ENCODE measurements at regions not wholly inside any gene's neighbourhood (a gene's known extent, or its start where the extent isn't known, plus 50 kb on each side); places are given as distances from the start of the nearest gene placed in this dataset.

DNA sequence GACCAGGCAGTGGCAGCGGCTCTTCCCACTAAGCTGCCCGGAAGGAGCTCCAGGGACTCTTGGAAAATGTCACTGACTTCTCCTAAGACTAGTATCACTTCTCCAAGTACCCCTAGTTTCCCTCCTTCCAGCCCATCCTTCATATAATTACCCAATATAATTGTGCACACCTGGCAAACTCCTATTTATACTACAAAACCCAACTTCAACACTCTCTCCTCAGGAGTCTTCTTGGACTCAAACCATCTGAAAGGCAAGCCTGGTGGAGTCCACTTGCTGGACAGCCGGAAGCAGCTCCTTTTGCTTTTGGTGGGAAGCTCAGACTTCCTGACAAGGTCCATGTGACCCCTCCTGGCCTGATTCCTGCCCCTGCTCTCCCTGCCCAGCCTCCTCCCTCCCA, 955.9 kb downstream of the TBC1D22A start:
- TF ChIP-seq, protein P1, sequence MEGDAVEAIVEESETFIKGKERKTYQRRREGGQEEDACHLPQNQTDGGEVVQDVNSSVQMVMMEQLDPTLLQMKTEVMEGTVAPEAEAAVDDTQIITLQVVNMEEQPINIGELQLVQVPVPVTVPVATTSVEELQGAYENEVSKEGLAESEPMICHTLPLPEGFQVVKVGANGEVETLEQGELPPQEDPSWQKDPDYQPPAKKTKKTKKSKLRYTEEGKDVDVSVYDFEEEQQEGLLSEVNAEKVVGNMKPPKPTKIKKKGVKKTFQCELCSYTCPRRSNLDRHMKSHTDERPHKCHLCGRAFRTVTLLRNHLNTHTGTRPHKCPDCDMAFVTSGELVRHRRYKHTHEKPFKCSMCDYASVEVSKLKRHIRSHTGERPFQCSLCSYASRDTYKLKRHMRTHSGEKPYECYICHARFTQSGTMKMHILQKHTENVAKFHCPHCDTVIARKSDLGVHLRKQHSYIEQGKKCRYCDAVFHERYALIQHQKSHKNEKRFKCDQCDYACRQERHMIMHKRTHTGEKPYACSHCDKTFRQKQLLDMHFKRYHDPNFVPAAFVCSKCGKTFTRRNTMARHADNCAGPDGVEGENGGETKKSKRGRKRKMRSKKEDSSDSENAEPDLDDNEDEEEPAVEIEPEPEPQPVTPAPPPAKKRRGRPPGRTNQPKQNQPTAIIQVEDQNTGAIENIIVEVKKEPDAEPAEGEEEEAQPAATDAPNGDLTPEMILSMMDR (IDR thresholded peaks at IDR 0.05), result no peak
- no peak for TF ChIP-seq EZH2 (IDR thresholded peaks at IDR 0.05; ENCODE audit: borderline replicate concordance, insufficient read depth, low read depth, low read length, poor library complexity, severe bottlenecking)
